HL-60 (cell line): ENCODE measurements at regions not wholly inside any gene's neighbourhood (a gene's known extent, or its start where the extent isn't known, plus 50 kb on each side); places are given as distances from the start of the nearest gene placed in this dataset.

Experiments
- CTCF ChIP-seq: IDR thresholded peaks from one replicate; pipeline ENCODE4 v1.5.1; 2011; ENCODE audit warnings: low read length, control low read depth, inconsistent platforms; ENCODE audit not compliant: insufficient read depth
- GABPA ChIP-seq: IDR thresholded peaks from 2 replicates; pipeline ENCODE4 v1.6.1; 2012; ENCODE audit warnings: low read depth
- POLR2AphosphoS5 ChIP-seq: IDR thresholded peaks from 2 replicates; pipeline ENCODE4 v1.6.1; 2012; ENCODE audit warnings: low read depth
- REST ChIP-seq: IDR thresholded peaks from 2 replicates; pipeline ENCODE4 v1.6.1; 2012; ENCODE audit warnings: low read depth; ENCODE audit not compliant: insufficient replicate concordance
- SPI1 ChIP-seq: IDR thresholded peaks from 2 replicates; pipeline ENCODE4 v1.6.1; 2012; ENCODE audit warnings: low read depth, mild to moderate bottlenecking, borderline replicate concordance

- TF ChIP-seq CTCF (no peak), REST (no peak), POLR2AphosphoS5 (no peak), SPI1 (no peak), GABPA (no peak)
Observed at GRCh38 chr9:87787735-87788134, 61.8 kb downstream of the CTSL start.
